ENCODE measurements at regions not wholly inside any gene's neighbourhood (a gene's known extent, or its start where the extent isn't known, plus 50 kb on each side); places are given as distances from the start of the nearest gene placed in this dataset.

- no peak for TF ChIP-seq POLR2A (IDR thresholded peaks at IDR 0.05)
- TF ChIP-seq, protein P1, sequence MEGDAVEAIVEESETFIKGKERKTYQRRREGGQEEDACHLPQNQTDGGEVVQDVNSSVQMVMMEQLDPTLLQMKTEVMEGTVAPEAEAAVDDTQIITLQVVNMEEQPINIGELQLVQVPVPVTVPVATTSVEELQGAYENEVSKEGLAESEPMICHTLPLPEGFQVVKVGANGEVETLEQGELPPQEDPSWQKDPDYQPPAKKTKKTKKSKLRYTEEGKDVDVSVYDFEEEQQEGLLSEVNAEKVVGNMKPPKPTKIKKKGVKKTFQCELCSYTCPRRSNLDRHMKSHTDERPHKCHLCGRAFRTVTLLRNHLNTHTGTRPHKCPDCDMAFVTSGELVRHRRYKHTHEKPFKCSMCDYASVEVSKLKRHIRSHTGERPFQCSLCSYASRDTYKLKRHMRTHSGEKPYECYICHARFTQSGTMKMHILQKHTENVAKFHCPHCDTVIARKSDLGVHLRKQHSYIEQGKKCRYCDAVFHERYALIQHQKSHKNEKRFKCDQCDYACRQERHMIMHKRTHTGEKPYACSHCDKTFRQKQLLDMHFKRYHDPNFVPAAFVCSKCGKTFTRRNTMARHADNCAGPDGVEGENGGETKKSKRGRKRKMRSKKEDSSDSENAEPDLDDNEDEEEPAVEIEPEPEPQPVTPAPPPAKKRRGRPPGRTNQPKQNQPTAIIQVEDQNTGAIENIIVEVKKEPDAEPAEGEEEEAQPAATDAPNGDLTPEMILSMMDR (IDR thresholded peaks at IDR 0.05), result no peak
- WGBS, 2 donors, result 19 to 27% methylated on average over 6 of the region's 6 CpGs
- ATAC-seq, result no peak
Measured at GRCh38 chr11:134686460-134687061, 274.5 kb upstream of the B3GAT1 start.

DNA sequence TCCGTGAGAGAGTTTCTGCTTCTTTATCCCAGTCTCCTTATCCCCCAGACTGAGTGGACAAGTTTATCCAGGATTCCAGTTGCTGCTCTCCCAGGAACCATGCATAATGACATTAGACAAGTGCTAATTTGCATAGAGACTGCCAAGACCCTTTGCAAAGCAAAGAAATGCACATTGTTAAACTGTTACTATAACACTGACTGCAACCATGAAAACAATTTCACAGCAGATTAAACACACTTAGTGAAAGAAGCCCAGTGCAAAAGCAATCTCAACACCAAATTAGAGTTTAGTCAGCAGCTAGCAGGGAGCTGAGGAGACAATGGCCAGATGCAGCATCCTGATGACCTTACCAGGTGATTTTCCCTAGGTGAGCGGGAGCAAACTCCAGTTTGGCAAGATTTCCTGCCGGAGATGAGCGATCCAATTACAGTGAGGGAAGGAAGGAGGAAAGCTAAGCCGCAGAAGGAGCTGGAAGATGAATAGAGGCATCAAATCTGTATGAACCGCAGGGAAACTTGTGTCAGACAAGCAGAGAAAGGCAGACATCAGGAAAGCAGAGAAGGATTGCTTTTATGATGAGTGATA lies 273.8 kb upstream of the B3GAT1 start:
- TF ChIP-seq POLR2A (IDR thresholded peaks at IDR 0.05), result no peak
- TF ChIP-seq, protein P1 (IDR thresholded peaks at IDR 0.05), result no peak
- H3K27me3 ChIP-seq, result no peaks in the 10 kb centered on the region
- H3K4me1 ChIP-seq, result no peaks in the 10 kb centered on the region
- DNase-seq, result no peak
- H3K9me3 ChIP-seq, result no peaks in the 10 kb centered on the region
- H3K27ac ChIP-seq, result no peak overlapping the region
- ATAC-seq, result no peak
- intact Hi-C loops (cut with DNase I), result no loop called here
- 47 to 63% methylated on average over 6 of the region's 6 CpGs for WGBS, 2 donors
- no peak overlapping the region for H3K4me3 ChIP-seq
- no peaks in the 10 kb centered on the region for H3K36me3 ChIP-seq (replicated peaks in 1 of 2; ENCODE audit: insufficient read depth in 1 of 2, low read depth in 2 of 2)

More at GRCh38 chr11:134686460-134687061, 274.5 kb upstream of the B3GAT1 start:
- Histone ChIP-seq H3K27me3 (no peaks in the 10 kb centered on the region), H3K9me3 (no peaks in the 10 kb centered on the region), H3K4me1 (no peaks in the 10 kb centered on the region), H3K36me3 (replicated peaks in 1 of 2; ENCODE audit: insufficient read depth in 1 of 2, low read depth in 2 of 2) (no peaks in the 10 kb centered on the region), H3K4me3 (no peak overlapping the region), H3K27ac (no peak overlapping the region)
- DNase-seq, result no peak
- intact Hi-C loops (cut with DNase I), result no loop called here

DNA sequence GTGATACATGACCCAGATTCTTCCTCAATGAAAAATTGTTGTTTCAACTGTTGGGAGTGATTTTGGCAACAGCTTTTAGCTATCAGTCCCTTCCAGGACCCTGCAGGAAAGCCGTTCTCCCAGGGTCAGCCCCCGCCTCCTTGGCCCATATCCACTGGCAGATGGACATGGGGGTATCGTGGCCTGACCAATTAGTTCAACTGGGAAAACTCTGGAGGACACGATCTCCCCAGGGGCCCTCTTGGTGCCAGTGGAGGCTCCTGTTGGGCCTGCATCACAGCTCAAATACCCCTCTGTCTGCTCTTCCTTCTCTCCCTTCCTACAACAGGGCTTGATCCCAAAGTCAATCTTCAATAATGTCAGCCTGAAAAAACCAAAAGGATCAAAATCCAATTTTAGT lies 272.5 kb upstream of the B3GAT1 start:
- no peaks in the 10 kb centered on the region for H3K27me3 ChIP-seq
- DNase-seq (no peak), ATAC-seq (no peak)
- H3K27ac ChIP-seq, result no peak overlapping the region
- no peaks in the 10 kb centered on the region for H3K4me1 ChIP-seq
- no peaks in the 10 kb centered on the region for H3K9me3 ChIP-seq
- TF ChIP-seq, protein P1 (IDR thresholded peaks at IDR 0.05), result no peak
- H3K4me3 ChIP-seq, result no peak overlapping the region
- H3K36me3 ChIP-seq (replicated peaks in 1 of 2; ENCODE audit: insufficient read depth in 1 of 2, low read depth in 2 of 2), result no peaks in the 10 kb centered on the region
- 78% methylated on average over 4 of the region's 4 CpGs for WGBS, 2 donors
- intact Hi-C loops (cut with DNase I), result no loop called here

DNA sequence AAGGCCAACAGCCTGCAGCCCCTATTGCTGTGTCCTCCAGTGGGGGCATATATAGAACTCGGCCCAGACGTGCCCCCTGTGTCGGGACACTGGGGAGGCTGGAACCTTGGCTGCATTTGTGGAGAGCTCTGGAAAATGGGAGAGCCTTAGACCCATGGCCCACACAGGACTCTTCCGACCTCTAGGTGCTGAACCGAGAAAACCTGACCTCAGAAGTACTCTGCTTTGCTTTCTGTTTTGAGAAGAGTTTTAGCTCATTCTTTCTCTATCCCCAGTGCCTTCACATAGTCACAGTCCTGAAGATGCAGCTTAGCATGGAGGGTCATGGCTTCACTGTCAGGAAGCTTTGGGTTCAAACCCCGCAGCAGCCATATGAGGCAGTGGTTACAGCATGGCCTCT lies 271.8 kb upstream of the B3GAT1 start:
- Histone ChIP-seq H3K4me3 (no peak overlapping the region), H3K4me1 (no peaks in the 10 kb centered on the region), H3K9me3 (no peaks in the 10 kb centered on the region), H3K27ac (no peak overlapping the region), H3K27me3 (no peaks in the 10 kb centered on the region), H3K36me3 (replicated peaks in 1 of 2; ENCODE audit: insufficient read depth in 1 of 2, low read depth in 2 of 2) (no peaks in the 10 kb centered on the region)
- DNase-seq, result no peak
- no peak for ATAC-seq
- 77 to 78% methylated on average over 6 of the region's 6 CpGs for WGBS, 2 donors
- intact Hi-C loops (cut with DNase I), result no loop called here
- TF ChIP-seq, protein P1 (IDR thresholded peaks at IDR 0.05), result no peak
- TF ChIP-seq POLR2A (IDR thresholded peaks at IDR 0.05), result no peak

GRCh38 chr11:134682577-134682976 lies 270.5 kb upstream of the B3GAT1 start:
- Histone ChIP-seq H3K4me3 (no peak overlapping the region), H3K27me3 (no peaks in the 10 kb centered on the region), H3K4me1 (no peaks in the 10 kb centered on the region), H3K9me3 (no peaks in the 10 kb centered on the region), H3K27ac (no peak overlapping the region), H3K36me3 (replicated peaks in 1 of 2; ENCODE audit: insufficient read depth in 1 of 2, low read depth in 2 of 2) (no peaks in the 10 kb centered on the region)
- WGBS, 2 donors, result 82 to 84% methylated on average over 11 to 12 of the region's 12 CpGs
- no peak for DNase-seq
- TF ChIP-seq POLR2A (IDR thresholded peaks at IDR 0.05), result no peak
- TF ChIP-seq, protein P1 (IDR thresholded peaks at IDR 0.05), result no peak
- intact Hi-C loops (cut with DNase I), result no loop called here
- ATAC-seq, result no peak

Measured in body of pancreas (tissue), 4 donors.